ENCODE measurements at regions not wholly inside any gene's neighbourhood (a gene's known extent, or its start where the extent isn't known, plus 50 kb on each side); places are given as distances from the start of the nearest gene placed in this dataset.

DNA sequence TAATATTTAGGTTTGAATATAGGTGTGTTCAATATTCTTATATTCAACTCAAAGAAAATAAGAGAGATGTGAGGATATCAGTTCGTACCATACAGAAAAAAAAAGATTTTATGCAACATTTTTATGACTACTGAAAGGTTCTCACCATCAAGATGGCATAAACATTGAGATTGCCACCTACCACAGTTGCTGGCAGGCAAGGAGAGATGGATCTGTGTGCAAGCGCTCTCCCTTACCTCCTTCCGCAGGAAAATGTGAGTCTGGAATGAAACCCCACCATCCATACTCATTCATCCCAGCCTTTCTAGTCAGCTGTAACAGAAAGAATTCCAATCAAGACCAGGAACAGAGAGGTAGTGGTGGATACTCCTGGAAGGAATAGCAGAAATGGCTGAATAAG is 376.9 kb downstream of the PPP3CA start:
- ATAC-seq, result no peak
- no peak for DNase-seq (ENCODE audit: low spot score)
- intact Hi-C loops (cut with DNase I), result no loop called here

DNA sequence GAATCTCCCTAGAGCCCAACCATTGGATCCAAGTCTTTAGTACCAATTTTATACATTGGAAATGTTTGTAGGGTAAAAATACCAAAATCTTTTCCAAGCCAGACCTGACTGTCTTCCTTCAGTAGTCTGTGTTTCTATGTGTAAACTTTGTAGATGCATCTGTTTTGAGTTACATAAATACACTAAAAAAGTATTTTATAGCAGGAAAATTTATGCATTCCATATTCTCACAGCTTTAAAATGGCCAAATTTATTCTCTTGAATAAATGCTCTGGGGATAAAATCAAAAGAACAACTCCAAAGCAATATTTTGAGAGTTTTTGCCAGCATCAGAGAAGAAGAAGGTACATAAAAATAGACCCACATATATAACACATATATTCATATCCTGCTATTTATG is 377.4 kb downstream of the PPP3CA start:
- no peak for ATAC-seq

DNA sequence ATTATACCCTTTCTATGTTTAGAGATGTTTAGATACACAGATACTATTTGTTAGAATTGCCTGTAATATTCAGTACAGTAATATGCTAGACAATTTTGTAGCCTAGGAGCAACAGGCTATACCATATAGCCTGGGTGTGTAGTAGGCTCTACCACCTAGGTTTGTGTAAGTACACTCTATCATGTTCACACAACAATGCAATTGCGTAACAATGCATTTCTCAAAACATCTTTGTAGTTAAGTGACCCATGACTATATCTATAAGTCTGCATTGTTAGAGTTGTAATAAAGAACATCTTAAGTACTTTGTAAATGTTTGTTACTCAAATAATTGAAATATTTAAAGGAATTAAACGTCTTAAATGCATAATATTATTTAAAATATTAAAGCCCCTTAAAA is 379.3 kb downstream of the PPP3CA start:
- DNase-seq (ENCODE audit: low spot score), result no peak
- intact Hi-C loops (cut with DNase I), result no loop called here
- ATAC-seq, result no peak

More for the DNA sequence above, 377.4 kb downstream of the PPP3CA start:
- no peak for DNase-seq (ENCODE audit: low spot score)
- intact Hi-C loops (cut with DNase I), result no loop called here

DNA sequence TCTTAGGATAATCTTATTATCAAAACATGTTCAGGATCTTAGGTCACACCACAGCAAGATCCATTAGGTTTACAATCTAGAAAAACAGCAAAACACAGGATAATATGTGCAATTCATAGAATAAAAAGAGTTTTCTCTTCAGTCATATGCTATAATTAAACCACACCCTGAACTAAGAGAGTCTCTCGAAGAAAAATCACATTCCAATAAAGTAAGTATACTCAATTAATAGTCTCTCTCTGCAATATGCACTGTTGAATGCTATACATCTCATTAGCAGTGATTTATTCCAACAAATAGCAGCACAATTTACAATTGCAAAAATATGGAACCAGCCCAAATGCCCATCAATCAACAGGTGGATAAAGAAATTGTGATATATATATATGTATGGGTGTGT is 383.7 kb downstream of the PPP3CA start:
- no peak for DNase-seq (ENCODE audit: low spot score)

DNA sequence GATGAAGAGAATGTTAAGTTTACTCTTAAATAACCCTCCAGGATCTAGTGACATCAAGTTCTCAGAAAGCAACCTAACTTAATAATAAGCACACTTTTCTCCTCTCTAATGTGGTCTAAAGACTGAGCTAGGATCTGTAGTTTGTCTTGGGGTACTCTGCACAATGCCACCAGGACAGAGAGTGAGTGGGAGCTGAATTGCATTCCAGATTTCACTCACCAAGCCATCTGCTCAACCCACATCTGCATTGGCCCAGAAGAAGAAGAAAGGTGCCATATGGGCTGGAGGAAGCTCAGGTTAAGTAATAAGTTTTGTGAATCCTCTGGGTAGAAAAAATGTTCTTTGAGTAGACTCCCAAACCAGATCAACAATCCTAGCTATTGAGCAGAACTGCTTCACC is 384.6 kb downstream of the PPP3CA start:
- no peak for DNase-seq (ENCODE audit: low spot score)
- no peak for ATAC-seq
- intact Hi-C loops (cut with DNase I), result no loop called here

More for the DNA sequence above, 383.7 kb downstream of the PPP3CA start:
- intact Hi-C loops (cut with DNase I), result no loop called here
- ATAC-seq, result no peak

DNA sequence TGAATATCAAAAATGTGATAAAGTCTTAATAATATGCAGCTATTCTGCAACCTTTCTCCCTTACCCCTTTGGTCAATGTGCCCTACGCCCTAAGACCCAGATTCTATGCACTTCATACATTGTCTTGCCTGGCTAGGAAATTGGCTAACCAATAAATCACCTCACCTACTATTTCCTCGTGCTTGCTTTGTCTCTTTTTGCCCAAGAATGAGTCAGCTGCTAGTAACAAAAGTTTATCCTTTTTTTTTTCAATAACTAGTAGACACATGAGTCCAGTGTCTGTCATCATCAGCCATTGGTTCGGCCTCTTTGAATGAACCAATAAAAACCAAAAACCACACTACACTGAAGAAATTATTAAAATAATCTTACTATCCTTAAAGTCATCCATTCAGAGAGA is 387.1 kb downstream of the PPP3CA start:
- DNase-seq (ENCODE audit: low spot score) (no peak), ATAC-seq (no peak)
- intact Hi-C loops (cut with DNase I), result no loop called here

DNA sequence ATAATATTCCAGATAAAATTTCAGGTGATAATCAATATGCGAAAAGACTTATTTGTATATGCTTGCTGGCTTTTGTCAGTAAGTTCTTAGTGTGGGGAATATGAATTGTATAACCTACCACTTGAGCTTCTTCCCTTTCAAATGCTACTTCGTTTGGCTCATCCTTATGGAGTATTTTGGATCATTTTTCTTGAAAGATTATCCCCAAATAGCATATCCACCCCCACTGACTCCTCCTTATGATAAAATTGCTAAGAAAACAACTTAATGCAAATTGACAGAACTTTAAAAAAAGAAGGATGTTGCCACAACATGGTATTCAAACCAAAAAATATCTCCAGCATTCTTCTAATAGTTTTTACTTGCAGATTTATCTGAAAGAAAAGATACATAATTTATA is 393.3 kb downstream of the PPP3CA start:
- ATAC-seq, result no peak
- intact Hi-C loops (cut with DNase I), result no loop called here
- DNase-seq (ENCODE audit: low spot score), result no peak

DNA sequence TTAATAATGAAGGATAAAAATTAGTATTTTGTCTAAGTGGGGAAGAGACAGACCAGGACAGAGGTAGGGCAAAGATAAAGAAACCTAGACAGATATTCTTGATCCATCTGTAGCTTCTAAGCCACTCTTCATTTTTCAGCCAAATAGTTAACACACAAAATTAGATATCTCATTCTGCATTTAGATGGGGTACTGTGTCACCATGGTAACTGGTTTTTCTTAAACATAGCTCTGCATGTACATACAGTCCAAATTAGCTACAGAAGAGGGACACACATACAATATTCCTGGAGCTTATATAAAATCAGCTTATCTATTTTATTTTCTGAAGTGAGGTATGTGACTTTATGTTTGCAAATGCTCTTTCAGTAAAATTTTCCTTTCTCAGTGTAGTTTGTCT is 393.7 kb downstream of the PPP3CA start:
- DNase-seq (ENCODE audit: low spot score) (no peak), ATAC-seq (no peak)
- intact Hi-C loops (cut with DNase I), result no loop called here

DNA sequence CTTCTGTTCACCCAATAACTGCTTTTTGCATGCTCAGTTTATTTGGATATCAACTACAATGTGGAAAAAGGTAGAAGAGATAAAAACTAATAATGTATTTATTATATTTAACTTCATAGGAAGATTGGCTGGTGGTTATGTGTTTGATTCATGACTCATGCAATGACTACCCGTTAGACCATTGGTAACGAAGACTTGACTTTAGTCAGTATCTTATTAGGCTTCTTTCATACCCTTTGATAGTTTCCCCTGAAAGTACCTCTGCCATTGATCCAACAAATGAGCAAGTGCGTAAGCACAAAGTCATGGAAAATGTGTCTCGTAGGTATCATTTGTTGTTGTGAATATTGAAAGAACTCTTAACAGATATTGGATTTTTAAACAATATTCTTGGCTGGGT is 394.7 kb downstream of the PPP3CA start:
- no peak for DNase-seq (ENCODE audit: low spot score)
- intact Hi-C loops (cut with DNase I), result no loop called here

DNA sequence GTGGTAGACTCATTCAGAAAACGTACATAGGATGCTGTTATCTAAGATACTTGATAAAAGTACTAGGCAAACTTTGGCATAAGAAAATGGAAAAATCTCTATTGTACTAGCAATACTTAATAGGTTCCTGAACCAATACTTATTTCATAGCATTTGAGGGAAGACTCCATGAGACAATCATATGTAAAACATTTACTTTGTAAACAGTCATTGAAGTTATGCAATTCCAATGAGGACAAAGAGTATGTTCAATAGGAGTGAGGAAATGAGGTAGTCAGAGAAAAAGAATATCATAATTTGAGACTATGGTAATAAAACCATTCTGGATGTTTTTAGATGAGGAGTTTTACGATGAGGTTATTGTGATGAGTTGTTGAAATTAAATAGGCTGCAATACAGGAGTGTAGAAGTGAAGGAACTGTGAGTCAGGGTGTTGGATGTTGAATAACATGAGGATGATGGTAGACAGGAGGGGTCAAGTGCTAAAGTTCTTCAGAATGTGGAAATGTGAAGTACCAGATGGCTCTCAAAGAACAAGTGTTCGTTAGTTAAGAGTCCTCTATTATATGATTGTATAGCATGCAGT is 397.9 kb downstream of the PPP3CA start:
- DNase-seq (ENCODE audit: low spot score) (no peak), ATAC-seq (no peak)
- intact Hi-C loops (cut with DNase I), result no loop called here

More for the DNA sequence above, 394.7 kb downstream of the PPP3CA start:
- ATAC-seq, result no peak

DNA sequence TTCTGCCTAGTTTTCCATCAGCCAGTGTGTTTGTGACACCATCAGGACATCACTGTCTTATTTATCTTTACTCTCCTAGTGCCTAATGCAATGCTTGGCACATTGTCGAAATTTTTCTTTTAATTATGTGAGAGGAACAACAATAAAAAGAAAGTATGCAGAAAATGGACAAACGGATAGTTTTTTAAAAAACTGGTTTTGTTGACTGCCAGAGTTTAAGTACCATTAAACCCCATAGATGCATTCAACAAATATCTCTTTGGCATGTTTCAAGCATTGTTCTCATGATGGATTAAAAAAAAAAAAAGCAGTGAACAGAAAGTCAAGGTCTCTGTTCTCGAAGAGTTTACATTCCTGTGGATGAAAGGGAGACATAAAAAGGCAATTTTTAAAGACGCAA is 398.4 kb downstream of the PPP3CA start:
- DNase-seq (ENCODE audit: low spot score) (no peak), ATAC-seq (no peak)
- intact Hi-C loops (cut with DNase I), result no loop called here

DNA sequence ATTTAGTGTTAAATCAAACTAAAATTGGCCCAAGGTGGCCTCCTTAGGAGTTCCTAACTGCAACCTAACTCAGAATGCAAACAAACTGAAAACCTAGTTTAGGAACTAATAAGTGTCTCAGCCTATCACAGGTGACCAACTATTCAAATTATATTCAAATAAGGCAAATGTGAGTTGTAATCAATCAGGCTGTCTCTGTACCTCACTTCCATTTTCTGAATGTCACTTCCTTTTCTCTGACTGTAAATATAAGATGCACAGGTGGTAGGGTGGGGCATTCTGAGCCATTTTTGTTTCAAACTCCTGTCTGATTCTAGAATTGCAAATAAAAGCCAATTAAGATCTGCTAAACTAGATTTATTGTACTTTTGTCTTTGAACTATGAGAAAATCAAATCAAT is 401.5 kb downstream of the PPP3CA start:
- ATAC-seq (no peak), DNase-seq (ENCODE audit: low spot score) (no peak)
- intact Hi-C loops (cut with DNase I), result no loop called here

DNA sequence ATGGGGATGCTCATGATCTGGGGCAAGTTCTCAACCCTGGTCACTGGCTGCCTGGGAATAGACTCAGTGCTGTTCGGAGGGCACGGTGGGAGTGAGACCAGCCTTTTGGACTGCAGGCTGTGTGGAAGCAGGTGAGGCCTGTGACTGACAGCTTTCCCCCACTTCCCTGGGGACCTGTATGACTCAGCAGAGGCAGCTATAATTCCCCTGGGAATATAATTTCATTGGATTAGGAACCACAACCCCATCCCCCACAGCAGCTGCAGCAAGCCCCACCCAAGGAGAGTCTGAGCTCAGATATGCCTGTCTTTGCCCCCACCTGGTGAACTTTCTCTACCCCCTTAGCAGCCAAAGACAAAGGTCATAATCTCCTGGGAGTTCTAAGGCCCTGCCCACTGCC is 408.6 kb downstream of the PPP3CA start:
- DNase-seq (ENCODE audit: low spot score), result no peak
- intact Hi-C loops (cut with DNase I), result no loop called here
- no peak for ATAC-seq

DNA sequence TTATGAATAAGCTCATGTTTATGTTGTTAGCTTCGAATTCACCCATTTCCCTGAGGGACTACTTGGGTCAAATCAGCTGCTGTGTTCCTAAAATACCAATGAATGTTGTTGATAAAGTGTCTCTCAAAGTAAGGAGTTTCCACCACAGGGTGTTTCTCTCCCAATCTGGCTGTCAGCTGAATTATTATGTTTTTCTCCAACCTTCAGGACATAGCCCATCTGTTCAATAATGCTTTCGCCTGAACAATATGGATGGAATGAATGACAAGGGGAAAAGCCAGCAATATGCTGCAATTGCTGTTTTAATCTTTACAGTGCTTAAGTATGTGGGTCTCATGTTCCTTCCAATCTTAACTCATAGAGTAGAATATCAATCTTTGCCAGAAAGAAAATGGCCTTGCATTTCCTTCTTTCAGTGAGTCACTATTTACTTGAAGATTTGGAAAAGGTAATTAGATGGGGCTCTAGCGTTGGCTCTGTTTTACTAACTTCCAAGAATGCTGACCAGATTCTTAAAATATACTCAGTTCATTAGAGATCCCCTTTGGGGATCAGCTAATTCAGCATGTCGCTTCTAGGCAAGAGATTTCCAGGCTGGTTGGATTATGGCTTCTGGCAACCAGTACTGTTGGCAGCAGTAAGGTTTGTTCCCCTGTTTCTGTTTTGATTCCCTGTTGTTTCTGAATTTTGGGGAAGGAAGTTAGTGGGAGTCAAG is 410.5 kb downstream of the PPP3CA start:
- ATAC-seq (no peak), DNase-seq (ENCODE audit: low spot score) (no peak)

DNA sequence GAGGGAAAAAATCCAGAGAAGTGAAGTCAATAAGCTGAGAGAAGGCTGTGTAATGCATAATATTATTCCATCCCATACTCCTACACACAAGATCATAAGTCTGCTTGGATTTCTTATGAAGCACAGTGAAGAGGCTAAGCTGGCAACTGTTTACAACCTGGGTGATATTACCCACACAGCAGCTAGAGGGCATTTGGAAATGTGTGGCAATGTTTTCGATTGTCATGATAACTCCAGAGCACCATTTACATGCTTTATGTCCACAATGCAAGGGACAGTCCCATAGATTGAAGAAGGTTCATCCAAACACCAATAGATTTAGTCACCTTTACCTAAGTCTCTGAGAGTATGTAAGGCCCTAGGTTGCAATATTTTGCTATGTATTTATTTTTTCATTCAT is 412.2 kb downstream of the PPP3CA start:
- intact Hi-C loops (cut with DNase I), result no loop called here
- DNase-seq (ENCODE audit: low spot score) (no peak), ATAC-seq (no peak)

More for the DNA sequence above, 410.5 kb downstream of the PPP3CA start:
- intact Hi-C loops (cut with DNase I), result no loop called here

DNA sequence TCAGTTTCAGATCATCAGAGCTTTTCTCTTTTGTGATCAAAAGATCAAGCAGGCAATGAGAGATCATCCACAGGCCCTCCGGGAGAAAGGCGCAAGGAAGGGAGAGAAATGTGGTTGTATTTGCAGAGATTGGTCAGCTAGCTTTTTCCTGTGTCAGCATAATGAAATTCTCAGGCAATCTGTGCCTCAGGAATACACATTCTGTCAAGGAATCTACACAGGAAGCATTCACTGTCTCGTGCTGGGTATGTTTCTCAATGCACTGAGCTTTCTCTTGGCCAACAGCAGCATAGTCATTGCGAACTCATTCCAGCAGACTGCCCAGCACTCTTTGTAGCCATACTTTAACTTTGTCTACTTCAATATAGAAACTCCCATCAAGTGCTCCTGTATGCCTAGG is 413.7 kb downstream of the PPP3CA start:
- intact Hi-C loops (cut with DNase I), result no loop called here
- DNase-seq (ENCODE audit: low spot score) (no peak), ATAC-seq (peak; percentile 38)

DNA sequence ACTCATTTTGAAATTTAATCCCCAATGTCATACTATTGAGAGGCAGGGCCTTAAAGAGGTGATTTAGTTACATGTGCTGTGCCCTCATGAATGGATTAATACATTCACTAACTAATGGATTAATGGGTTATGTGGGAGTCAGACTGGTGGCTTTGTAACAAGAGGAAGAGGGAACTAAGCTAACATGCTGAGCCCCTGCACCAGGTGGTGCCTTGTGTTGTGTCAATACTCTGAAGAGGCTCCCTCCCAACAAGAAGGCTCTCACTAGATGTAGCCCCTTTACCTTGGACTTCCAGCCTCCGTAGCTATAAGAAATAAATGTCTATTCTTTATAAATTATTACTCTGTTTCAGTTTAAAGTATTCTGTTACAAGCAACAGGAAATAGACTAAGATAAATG is 411.9 kb upstream of the EMCN start:
- DNase-seq (ENCODE audit: low spot score) (no peak), ATAC-seq (no peak)
- intact Hi-C loops (cut with DNase I), result no loop called here

DNA sequence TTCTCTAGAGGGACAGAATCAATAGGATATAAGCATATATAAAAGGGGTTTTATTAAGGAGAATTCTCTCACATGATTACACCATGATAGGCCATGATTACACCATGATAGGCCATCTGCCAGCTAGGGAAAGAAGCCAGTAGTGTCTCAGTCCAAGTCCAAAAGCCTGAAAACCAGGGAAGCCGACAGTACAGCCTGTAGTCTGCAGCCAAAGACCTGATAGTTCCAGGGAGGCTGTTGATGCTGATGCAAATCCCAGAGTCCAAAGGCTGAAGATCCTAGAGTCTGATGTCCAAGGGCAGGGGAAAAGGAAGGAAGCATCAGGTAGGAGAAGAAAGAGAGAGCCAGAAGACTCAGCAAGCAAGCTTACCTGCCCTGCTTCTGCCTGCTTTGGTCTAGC is 411.3 kb upstream of the EMCN start:
- ATAC-seq, result peak; percentile 62
- peak; percentile 53 for DNase-seq (ENCODE audit: low spot score)
- intact Hi-C loops (cut with DNase I), result no loop called here

DNA sequence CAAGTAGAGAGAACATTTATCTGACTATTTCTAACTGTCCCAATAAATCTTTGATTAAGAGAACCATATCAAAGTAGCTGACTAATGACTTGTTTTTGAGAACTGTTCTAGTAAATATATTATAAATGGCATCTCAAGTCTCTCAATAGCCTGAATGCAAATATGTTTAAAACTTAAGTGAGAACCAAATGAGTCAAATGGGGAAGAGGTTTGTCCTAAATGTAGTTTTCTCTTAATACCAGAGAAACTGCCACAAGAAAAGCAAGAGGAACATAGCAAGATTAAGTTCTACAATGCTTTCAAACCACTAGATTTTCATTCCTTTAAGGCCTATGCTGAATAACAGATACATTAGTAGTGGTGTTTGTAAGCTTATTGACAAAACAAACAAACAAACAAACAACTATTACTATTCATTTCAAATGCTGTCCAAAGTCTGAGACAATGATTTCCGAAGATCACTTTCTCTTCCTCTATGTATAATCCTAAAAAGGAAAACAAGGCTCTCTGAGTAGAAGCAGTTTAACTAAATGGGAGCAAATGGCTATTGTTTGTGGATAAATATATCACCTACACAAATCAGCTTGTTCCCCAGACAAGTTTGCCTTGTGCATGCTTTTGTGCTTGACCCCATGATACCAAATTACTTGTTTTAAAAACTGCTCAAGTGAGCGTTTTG is 408.4 kb upstream of the EMCN start:
- ATAC-seq (no peak), DNase-seq (ENCODE audit: low spot score) (no peak)
- intact Hi-C loops (cut with DNase I), result no loop called here

DNA sequence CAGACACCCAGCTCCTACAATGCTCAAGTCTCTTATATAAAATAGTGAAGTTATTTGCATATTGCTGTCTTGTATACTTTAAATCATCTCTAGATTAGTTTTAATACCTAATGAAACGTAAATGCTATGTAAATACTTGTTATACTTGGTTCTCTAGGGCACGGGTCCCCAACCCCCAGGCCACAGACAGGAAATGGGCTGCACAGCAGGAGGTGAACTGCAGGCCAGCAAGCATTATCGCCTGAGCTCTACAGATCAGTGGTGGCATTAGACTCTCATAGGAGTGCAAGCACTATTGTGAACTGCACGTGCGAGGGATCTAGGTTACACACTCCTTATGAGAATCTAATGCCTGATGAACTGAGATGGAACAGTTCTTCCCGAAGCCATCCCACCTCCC is 395.9 kb upstream of the EMCN start:
- DNase-seq (ENCODE audit: low spot score), result no peak
- ATAC-seq, result no peak
- intact Hi-C loops (cut with DNase I), result no loop called here

DNA sequence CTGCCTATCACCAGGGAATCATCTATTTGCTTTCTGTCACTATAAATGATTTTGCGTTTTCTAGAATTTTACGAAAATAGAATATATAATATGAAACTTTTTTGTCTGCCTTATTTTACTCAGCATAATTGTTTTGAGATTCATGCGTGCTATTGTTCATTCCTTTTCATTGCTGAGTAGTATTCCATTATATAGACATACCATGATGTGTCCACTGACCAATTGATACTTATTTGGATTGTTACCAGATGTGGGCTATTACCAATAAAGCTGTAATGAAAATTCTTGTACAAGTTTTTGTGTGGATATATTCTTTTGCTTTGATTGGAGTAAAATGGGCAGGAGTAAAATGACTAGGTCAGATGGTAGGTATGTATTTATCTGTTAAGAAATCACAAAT is 390.7 kb upstream of the EMCN start:
- no peak for ATAC-seq
- intact Hi-C loops (cut with DNase I), result no loop called here
- DNase-seq (ENCODE audit: low spot score), result no peak

Measured in sciatic nerve (tissue), 2 donors.